Adrenal gland (tissue), 9 donors: ENCODE measurements at regions not wholly inside any gene's neighbourhood (a gene's known extent, or its start where the extent isn't known, plus 50 kb on each side); places are given as distances from the start of the nearest gene placed in this dataset.

Experiments used
- DNase-seq, 7 donors: peaks; one replicate each; pipeline ENCODE4 v3.0.0-alpha.2; 2019 to 2020
- H3K27ac ChIP-seq, 5 donors: fragments of 200-600 bp; sonication (generic) in 4 of 5; 1 replicate in 3 of 5; 2 replicates in 2 of 5; pipeline versions ENCODE4 v1.5.1 to v1.8.0; 2016 to 2020; ENCODE audit warnings: mild to moderate bottlenecking in 1 of 5
- H3K27me3 ChIP-seq: fragments of 200-600 bp; 2 replicates; pipeline ENCODE4 v1.8.0; 2021
- H3K36me3 ChIP-seq, 2 donors: fragments of 200-600 bp; replicated peaks in 1 of 2; 1 replicate in 1 of 2; 2 replicates in 1 of 2; pipeline versions ENCODE4 v1.5.1 to v1.8.0; 2018 to 2022
- H3K4me1 ChIP-seq, 2 donors: fragments of 200-600 bp; replicated peaks in 1 of 2; 1 replicate in 1 of 2; 2 replicates in 1 of 2; pipeline versions ENCODE4 v1.5.1 to v1.8.0; 2018 to 2021
- H3K4me3 ChIP-seq, 4 donors: fragments of 200-600 bp; sonication (generic) in 3 of 4; one replicate each; pipeline ENCODE4 v1.5.1; 2016 to 2018
- H3K9me3 ChIP-seq, 3 donors: fragments of 200-600 bp; sonication (generic) in 1 of 3; replicated peaks in 1 of 3; 1 replicate in 2 of 3; 2 replicates in 1 of 3; pipeline versions ENCODE4 v1.5.1 to v1.8.0; 2016 to 2021
- CTCF ChIP-seq, 6 experiments: fragments of 450-650 bp in 4 of 6; fragments of 200-600 bp in 2 of 6; sonication (generic) in 1 of 6; IDR thresholded peaks; 1 replicate in 5 of 6; 2 replicates in 1 of 6; pipeline versions ENCODE4 v1.5.1 to v1.8.0; 2016 to 2021; ENCODE audit warnings: antibody characterized with exemption in 6 of 6, mild to moderate bottlenecking in 2 of 6, moderate library complexity in 1 of 6
- POLR2A ChIP-seq, 2 donors: fragments of 450-650 bp; IDR thresholded peaks; one replicate each; pipeline ENCODE4 v1.6.1; 2017; ENCODE audit warnings: antibody characterized with exemption in 2 of 2, mild to moderate bottlenecking in 2 of 2, moderate library complexity in 1 of 2
- whole genome bisulfite sequencing, 4 donors: extraction: QIAGEN DNeasy Blood & Tissue Kit in 2 of 4; methylation state at CpG; one replicate each; pipeline versions ENCODE4 v1.1.5 to v1.1.7; 2013 to 2017; 5-methylcytosine and 5-hydroxymethylcytosine counted together
- intact Hi-C, 2 donors: fragments of 100-400 bp; cut with DNase I; formaldehyde crosslinking; loops; one replicate each; pipeline versions ENCODE4 v1.14.1 to v1.15.0; 2022 to 2023
- donor health status: healthy with polysubstance abuse.
- donor health status: Bipolar disorder and iron deficiency.
- donor health status: DM: yes; HTN: yes; CAD: no.
- donor health status: DM: no; HTN: no; CAD: no.
- donor health status: DM: no; HTN: no; CAD: no.

GRCh38 chr11:11125618-11126017 lies 227.4 kb downstream of the CSNK2A3 start:
- 58 to 67% (median 64%) methylated on average over 2 of the region's 2 CpGs for WGBS, 4 donors
- DNase-seq, result no peak
- H3K36me3 ChIP-seq, result no peaks in the 10 kb centered on the region
- TF ChIP-seq POLR2A (IDR thresholded peaks at IDR 0.05) (no peak), CTCF (IDR thresholded peaks at IDR 0.05) (no peak)
- peaks cover 5% of the 10 kb centered on the region for H3K27me3 ChIP-seq
- intact Hi-C loops, result no loop called here
- no peaks in the 10 kb centered on the region for H3K4me1 ChIP-seq
- no peak overlapping the region for H3K4me3 ChIP-seq
- no peak overlapping the region for H3K27ac ChIP-seq
- H3K9me3 ChIP-seq, result no peaks in the 10 kb centered on the region

- Histone ChIP-seq H3K9me3 (no peaks in the 10 kb centered on the region), H3K27ac (no peak overlapping the region), H3K4me1 (no peaks in the 10 kb centered on the region), H3K36me3 (no peaks in the 10 kb centered on the region), H3K4me3 (no peak overlapping the region), H3K27me3 (no peaks in the 10 kb centered on the region)
- intact Hi-C loops, result no loop called here
- TF ChIP-seq CTCF (IDR thresholded peaks at IDR 0.05), result no peak
- WGBS, 4 donors, result 75 to 88% (median 82%) methylated on average over 1 of the region's 1 CpG
- DNase-seq, result no peak
Observed at GRCh38 chr11:11122749-11123148, 230.3 kb downstream of the CSNK2A3 start.

- 86 to 92% (median 88%) methylated on average over 1 of the region's 1 CpG for WGBS, 4 donors
Observed at GRCh38 chr11:11119917-11120316, 233.1 kb downstream of the CSNK2A3 start.

GRCh38 chr11:11117730-11118129 lies 235.3 kb downstream of the CSNK2A3 start:
- H3K27ac ChIP-seq, result no peak overlapping the region
- WGBS, 4 donors, result 72 to 82% (median 76%) methylated on average over 3 of the region's 3 CpGs
- DNase-seq, result no peak
- no peaks in the 10 kb centered on the region for H3K4me1 ChIP-seq
- H3K27me3 ChIP-seq, result no peaks in the 10 kb centered on the region
- no peaks in the 10 kb centered on the region for H3K36me3 ChIP-seq
- TF ChIP-seq CTCF (IDR thresholded peaks at IDR 0.05) (no peak), POLR2A (IDR thresholded peaks at IDR 0.05) (no peak)
- intact Hi-C loops, result no loop called here
- no peaks in the 10 kb centered on the region for H3K9me3 ChIP-seq
- no peak overlapping the region for H3K4me3 ChIP-seq

More at GRCh38 chr11:11119917-11120316, 233.1 kb downstream of the CSNK2A3 start:
- no peaks in the 10 kb centered on the region for H3K4me1 ChIP-seq
- no peaks in the 10 kb centered on the region for H3K36me3 ChIP-seq
- H3K27me3 ChIP-seq, result no peaks in the 10 kb centered on the region
- intact Hi-C loops, result no loop called here
- no peak for DNase-seq
- no peaks in the 10 kb centered on the region for H3K9me3 ChIP-seq
- no peak overlapping the region for H3K27ac ChIP-seq
- TF ChIP-seq CTCF (IDR thresholded peaks at IDR 0.05), result no peak
- no peak for TF ChIP-seq POLR2A (IDR thresholded peaks at IDR 0.05)
- H3K4me3 ChIP-seq, result no peak overlapping the region
